Fibroblast of lung (primary cell): ENCODE measurements at regions not wholly inside any gene's neighbourhood (a gene's known extent, or its start where the extent isn't known, plus 50 kb on each side); places are given as distances from the start of the nearest gene placed in this dataset.
"Not testable (repeated sequence)": the region's sequence is repeated elsewhere in the genome, so short reads cannot be mapped to it uniquely, and the experiment has no call there.

Experiments
- DNase-seq, 2 donors: peaks; one replicate each; pipeline versions ENCODE4 v3.0.0 to v3.0.0-alpha.2; 2010; ENCODE audit warnings: low read depth in 2 of 2
- H2AFZ ChIP-seq: 2 replicates; pipeline ENCODE4 v1.5.1; 2012; ENCODE audit warnings: low read length, control low read depth, inconsistent platforms
- H3K27ac ChIP-seq: 2 replicates; pipeline ENCODE4 v1.5.1; 2011; ENCODE audit warnings: low read length, control low read depth; ENCODE audit not compliant: insufficient read depth
- H3K27me3 ChIP-seq: 2 replicates; pipeline ENCODE4 v1.5.1; 2011; ENCODE audit warnings: mild to moderate bottlenecking, low read length; ENCODE audit not compliant: control insufficient read depth, insufficient read depth
- H3K36me3 ChIP-seq: 2 replicates; pipeline ENCODE4 v1.5.1; 2011; ENCODE audit warnings: low read length; ENCODE audit not compliant: control insufficient read depth, insufficient read depth
- H3K4me1 ChIP-seq: 2 replicates; pipeline ENCODE4 v1.5.1; 2011; ENCODE audit warnings: low read length; ENCODE audit not compliant: control insufficient read depth, insufficient read depth; ENCODE audit errors: extremely low read depth
- H3K4me2 ChIP-seq: 2 replicates; pipeline ENCODE4 v1.5.1; 2011; ENCODE audit warnings: low read length, control low read depth; ENCODE audit not compliant: insufficient read depth; ENCODE audit errors: extremely low read depth
- H3K4me3 ChIP-seq, 4 experiments: fragments of 200-600 bp in 1 of 4; sonication (generic) in 1 of 4; replicated peaks in 1 of 4; 2 replicates each; pipeline ENCODE4 v1.5.1; 2011 to 2016; ENCODE audit warnings: low read length in 4 of 4, low read depth in 3 of 4, mild to moderate bottlenecking in 3 of 4, control low read depth in 2 of 4, inconsistent platforms in 1 of 4, mixed read lengths in 1 of 4; ENCODE audit not compliant: insufficient read depth in 1 of 4; ENCODE audit errors: control extremely low read depth in 1 of 4
- H3K79me2 ChIP-seq: 2 replicates; pipeline ENCODE4 v1.5.1; 2012; ENCODE audit warnings: mild to moderate bottlenecking, low read length, inconsistent platforms; ENCODE audit not compliant: control insufficient read depth, insufficient read depth
- H3K9ac ChIP-seq: 2 replicates; pipeline ENCODE4 v1.5.1; 2011; ENCODE audit warnings: mild to moderate bottlenecking, low read length, control low read depth; ENCODE audit not compliant: insufficient read depth
- H3K9me3 ChIP-seq: 2 replicates; pipeline ENCODE4 v1.5.1; 2012; ENCODE audit warnings: low read depth, low read length; ENCODE audit not compliant: control insufficient read depth, insufficient read depth
- H4K20me1 ChIP-seq: 2 replicates; pipeline ENCODE4 v1.5.1; 2011; ENCODE audit warnings: low read length; ENCODE audit not compliant: control insufficient read depth, insufficient read depth; ENCODE audit errors: extremely low read depth
- CTCF ChIP-seq, 2 donors: IDR thresholded peaks in 1 of 2; conservative IDR thresholded peaks in 1 of 2; 1 replicate in 1 of 2; 2 replicates in 1 of 2; pipeline ENCODE4 v1.5.1; 2011 to 2012; ENCODE audit warnings: low read length in 2 of 2, control low read depth in 1 of 2, inconsistent platforms in 1 of 2, low read depth in 1 of 2, mild to moderate bottlenecking in 1 of 2
- EZH2 ChIP-seq: IDR thresholded peaks from 2 replicates; pipeline ENCODE4 v1.5.1; 2012; ENCODE audit warnings: low read length, control low read depth, mild to moderate bottlenecking; ENCODE audit errors: missing control alignments

GRCh38 chr16:75818491-75818890 lies 92.2 kb upstream of the CPHXL start:
- no peak for DNase-seq
- Histone ChIP-seq H3K4me1 (no peaks in the 10 kb centered on the region), H3K27ac (no peak overlapping the region), H3K4me2 (no peak overlapping the region), H3K36me3 (no peaks in the 10 kb centered on the region), H3K9me3 (no peaks in the 10 kb centered on the region), H4K20me1 (no peaks in the 10 kb centered on the region), H3K4me3 (no peak overlapping the region), H3K27me3 (no peaks in the 10 kb centered on the region), H2AFZ (no peak overlapping the region), H3K9ac (no peak overlapping the region), H3K79me2 (no peaks in the 10 kb centered on the region)
- TF ChIP-seq CTCF (conservative IDR thresholded peaks at IDR 0.05 in 1 of 2, IDR thresholded peaks at IDR 0.05 in 1 of 2; ENCODE audit: low read depth in 1 of 2, low read length in 2 of 2) (no peak), EZH2 (no peak)

- no peak overlapping the region for H3K9ac ChIP-seq
- H3K36me3 ChIP-seq, result no peaks in the 10 kb centered on the region
- no peak overlapping the region for H3K4me3 ChIP-seq
- no peaks in the 10 kb centered on the region for H3K4me1 ChIP-seq
- no peak for DNase-seq
- H3K79me2 ChIP-seq, result no peaks in the 10 kb centered on the region
- no peaks in the 10 kb centered on the region for H4K20me1 ChIP-seq
- no peak overlapping the region for H3K27ac ChIP-seq
- H3K4me2 ChIP-seq, result no peak overlapping the region
- H3K9me3 ChIP-seq, result no peaks in the 10 kb centered on the region
- no peaks in the 10 kb centered on the region for H3K27me3 ChIP-seq
- TF ChIP-seq EZH2 (no peak), CTCF (conservative IDR thresholded peaks at IDR 0.05 in 1 of 2, IDR thresholded peaks at IDR 0.05 in 1 of 2; ENCODE audit: low read depth in 1 of 2, low read length in 2 of 2) (no peak)
- no peak overlapping the region for H2AFZ ChIP-seq
Observed at GRCh38 chr16:75820672-75821071, 94.4 kb upstream of the CPHXL start.

GRCh38 chr16:75821117-75821516 lies 94.8 kb upstream of the CPHXL start:
- H4K20me1 ChIP-seq, result no peaks in the 10 kb centered on the region
- no peak overlapping the region for H3K4me3 ChIP-seq
- no peak overlapping the region for H3K4me2 ChIP-seq
- H3K36me3 ChIP-seq, result no peaks in the 10 kb centered on the region
- H3K79me2 ChIP-seq, result no peaks in the 10 kb centered on the region
- no peak overlapping the region for H3K27ac ChIP-seq
- no peaks in the 10 kb centered on the region for H3K9me3 ChIP-seq
- no peaks in the 10 kb centered on the region for H3K27me3 ChIP-seq
- no peak overlapping the region for H2AFZ ChIP-seq
- no peak for DNase-seq
- no peaks in the 10 kb centered on the region for H3K4me1 ChIP-seq
- H3K9ac ChIP-seq, result no peak overlapping the region
- TF ChIP-seq EZH2, result no peak
- no peak for TF ChIP-seq CTCF (conservative IDR thresholded peaks at IDR 0.05 in 1 of 2, IDR thresholded peaks at IDR 0.05 in 1 of 2; ENCODE audit: low read depth in 1 of 2, low read length in 2 of 2)

GRCh38 chr16:75825750-75826149 lies 99.5 kb upstream of the CPHXL start:
- H3K36me3 ChIP-seq, H3K4me2 ChIP-seq, H3K27me3 ChIP-seq, DNase-seq, H3K9ac ChIP-seq, H3K27ac ChIP-seq, H3K4me3 ChIP-seq, H4K20me1 ChIP-seq, H2AFZ ChIP-seq, H3K9me3 ChIP-seq, H3K79me2 ChIP-seq, H3K4me1 ChIP-seq: not testable (repeated sequence)

- not testable (repeated sequence) for H2AFZ ChIP-seq, H3K4me2 ChIP-seq, H3K27me3 ChIP-seq, H3K9ac ChIP-seq, DNase-seq, H3K27ac ChIP-seq, H3K36me3 ChIP-seq, H4K20me1 ChIP-seq, H3K4me3 ChIP-seq, H3K9me3 ChIP-seq, H3K79me2 ChIP-seq, H3K4me1 ChIP-seq
Observed at GRCh38 chr16:75827372-75828038, 101.2 kb upstream of the CPHXL start.
